Left ventricle myocardium inferior (tissue), 1 donor: ENCODE measurements at regions not wholly inside any gene's neighbourhood (a gene's known extent, or its start where the extent isn't known, plus 50 kb on each side); places are given as distances from the start of the nearest gene placed in this dataset.

Experiments used
- DNase-seq: peaks from one replicate; pipeline ENCODE4 v3.0.0-alpha.2; 2020
- H3K27ac ChIP-seq: fragments of 200-600 bp; replicated peaks from 2 replicates; pipeline ENCODE4 v1.8.0; 2021
- H3K27me3 ChIP-seq: fragments of 200-600 bp; 2 replicates; pipeline ENCODE4 v1.8.0; 2021; ENCODE audit warnings: low read depth
- H3K36me3 ChIP-seq: fragments of 200-600 bp; 2 replicates; pipeline ENCODE4 v1.8.0; 2021
- H3K4me1 ChIP-seq: fragments of 200-600 bp; 2 replicates; pipeline ENCODE4 v1.8.0; 2021
- H3K4me3 ChIP-seq: fragments of 200-600 bp; 2 replicates; pipeline ENCODE4 v1.8.0; 2021; ENCODE audit warnings: mild to moderate bottlenecking, moderate library complexity
- H3K9me3 ChIP-seq: fragments of 200-600 bp; replicated peaks from 2 replicates; pipeline ENCODE4 v1.8.0; 2021
- intact Hi-C: fragments of 100-400 bp; cut with micrococcal nuclease; formaldehyde crosslinking; loops from one replicate; pipeline ENCODE4 v1.11.0; 2022
- TF ChIP-seq, protein P1 (sequence below): fragments of 200-600 bp; IDR thresholded peaks from 2 replicates; pipeline ENCODE4 v1.8.0; 2021; ENCODE audit warnings: antibody characterized with exemption, mild to moderate bottlenecking, borderline replicate concordance
- donor health status: DM: no; HTN: yes; CAD: no; lungs with severe emphysema.

DNA sequence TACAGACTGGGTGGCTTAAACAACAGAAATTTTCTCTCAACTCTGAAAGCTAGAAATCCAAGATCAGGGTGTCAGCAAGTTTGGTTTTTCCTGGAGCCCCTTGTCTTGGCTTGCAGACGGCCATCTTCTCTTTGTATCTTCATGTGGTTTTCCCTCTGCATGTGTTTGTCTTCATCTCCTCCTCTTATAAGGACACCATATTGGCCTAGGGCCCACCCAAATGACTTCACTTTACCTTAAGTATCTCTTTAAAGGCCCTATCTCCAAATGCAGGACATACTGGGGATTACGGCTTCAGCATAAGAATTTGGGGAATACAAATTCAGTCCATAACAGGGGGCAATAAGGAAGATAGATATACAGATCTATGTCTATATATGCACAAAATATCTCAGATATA lies 187.9 kb downstream of the MTCL1 start:
- Histone ChIP-seq H3K27me3 (peaks cover 8% of the 10 kb centered on the region), H3K4me3 (no peak overlapping the region), H3K9me3 (peaks cover 13% of the 10 kb centered on the region), H3K36me3 (no peaks in the 10 kb centered on the region), H3K4me1 (no peaks in the 10 kb centered on the region), H3K27ac (no peak overlapping the region)
- TF ChIP-seq, protein P1, sequence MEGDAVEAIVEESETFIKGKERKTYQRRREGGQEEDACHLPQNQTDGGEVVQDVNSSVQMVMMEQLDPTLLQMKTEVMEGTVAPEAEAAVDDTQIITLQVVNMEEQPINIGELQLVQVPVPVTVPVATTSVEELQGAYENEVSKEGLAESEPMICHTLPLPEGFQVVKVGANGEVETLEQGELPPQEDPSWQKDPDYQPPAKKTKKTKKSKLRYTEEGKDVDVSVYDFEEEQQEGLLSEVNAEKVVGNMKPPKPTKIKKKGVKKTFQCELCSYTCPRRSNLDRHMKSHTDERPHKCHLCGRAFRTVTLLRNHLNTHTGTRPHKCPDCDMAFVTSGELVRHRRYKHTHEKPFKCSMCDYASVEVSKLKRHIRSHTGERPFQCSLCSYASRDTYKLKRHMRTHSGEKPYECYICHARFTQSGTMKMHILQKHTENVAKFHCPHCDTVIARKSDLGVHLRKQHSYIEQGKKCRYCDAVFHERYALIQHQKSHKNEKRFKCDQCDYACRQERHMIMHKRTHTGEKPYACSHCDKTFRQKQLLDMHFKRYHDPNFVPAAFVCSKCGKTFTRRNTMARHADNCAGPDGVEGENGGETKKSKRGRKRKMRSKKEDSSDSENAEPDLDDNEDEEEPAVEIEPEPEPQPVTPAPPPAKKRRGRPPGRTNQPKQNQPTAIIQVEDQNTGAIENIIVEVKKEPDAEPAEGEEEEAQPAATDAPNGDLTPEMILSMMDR, result no peak
- no peak for DNase-seq
- intact Hi-C loops, result no loop called here

DNA sequence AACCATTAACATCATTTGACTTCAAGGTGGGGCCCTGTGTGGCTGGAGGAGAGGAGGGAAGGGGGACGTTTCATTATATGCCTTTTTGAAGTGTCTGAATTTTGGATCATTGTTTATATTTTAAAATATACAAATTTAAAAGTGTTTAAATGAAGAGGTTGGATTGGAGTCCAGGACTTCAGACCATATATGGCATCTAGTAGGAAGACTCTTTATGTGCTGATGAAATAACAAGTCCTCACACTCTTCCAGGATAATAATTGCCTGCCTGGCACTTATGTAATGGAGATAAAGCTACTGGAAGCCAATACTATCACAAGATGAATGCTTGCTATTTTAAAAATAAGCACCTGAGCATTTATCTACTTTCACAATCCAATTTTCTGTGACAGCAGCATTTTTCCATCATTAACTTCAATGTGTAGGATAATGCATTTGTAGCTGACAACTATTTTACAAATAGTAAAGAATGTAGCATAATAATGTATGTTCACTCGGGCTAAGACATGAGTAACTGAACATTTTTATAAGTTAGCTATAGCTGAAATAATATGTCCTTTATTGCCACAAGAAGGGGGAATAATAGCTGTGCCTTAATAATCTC lies 188.4 kb downstream of the MTCL1 start:
- TF ChIP-seq, protein P1, result no peak
- intact Hi-C loops, result no loop called here

DNA sequence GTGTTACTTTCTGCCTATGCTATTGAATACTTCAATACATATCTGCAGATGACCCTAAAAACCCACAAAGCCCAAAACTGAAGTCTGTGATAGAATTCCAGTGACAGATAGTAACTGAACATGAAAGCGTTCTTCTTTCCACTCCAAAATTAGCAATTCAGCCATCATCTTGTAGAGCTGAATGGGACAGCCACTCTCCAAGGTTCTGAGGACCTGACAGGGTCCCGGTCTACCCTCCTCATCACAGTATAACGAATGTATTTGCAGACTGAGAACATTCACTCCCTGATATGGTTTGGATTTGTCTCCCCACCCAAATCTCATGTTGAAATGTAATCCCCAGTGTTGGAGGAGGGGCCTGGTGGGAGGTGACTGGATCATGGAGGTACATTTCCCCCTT lies 189.5 kb downstream of the MTCL1 start:
- H3K27ac ChIP-seq, result no peak overlapping the region
- TF ChIP-seq, protein P1, result no peak
- H3K9me3 ChIP-seq, result peaks cover 9% of the 10 kb centered on the region
- H3K4me1 ChIP-seq, result no peaks in the 10 kb centered on the region
- no peak overlapping the region for H3K4me3 ChIP-seq
- DNase-seq, result no peak
- H3K27me3 ChIP-seq, result peaks cover 8% of the 10 kb centered on the region
- intact Hi-C loops, result no loop called here
- no peaks in the 10 kb centered on the region for H3K36me3 ChIP-seq

More for the DNA sequence above, 188.4 kb downstream of the MTCL1 start:
- Histone ChIP-seq H3K27ac (no peak overlapping the region), H3K36me3 (no peaks in the 10 kb centered on the region), H3K27me3 (peaks cover 8% of the 10 kb centered on the region), H3K4me1 (no peaks in the 10 kb centered on the region), H3K9me3 (peaks cover 10% of the 10 kb centered on the region), H3K4me3 (no peak overlapping the region)
- DNase-seq, result no peak

DNA sequence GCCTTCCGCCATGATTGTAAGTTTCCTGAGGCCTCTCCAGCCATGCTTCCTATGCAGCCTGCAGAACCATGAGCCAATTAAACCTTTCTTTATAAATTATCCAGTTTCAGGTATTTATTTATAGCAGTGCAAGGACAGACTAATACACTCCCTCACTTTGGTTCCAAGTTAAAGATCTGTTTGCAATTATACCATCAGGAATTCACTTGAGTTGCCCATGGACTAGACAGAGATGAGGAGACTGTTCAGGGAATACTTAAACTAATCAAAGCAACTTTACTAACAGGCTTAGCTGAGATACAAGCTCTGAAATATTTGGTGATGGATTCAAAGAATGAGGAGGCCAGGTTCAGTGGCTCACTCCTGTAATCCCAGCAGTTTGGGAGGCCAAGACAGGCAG lies 190.0 kb downstream of the MTCL1 start:
- DNase-seq, result no peak
- H3K4me1 ChIP-seq, result no peaks in the 10 kb centered on the region
- TF ChIP-seq, protein P1, result no peak
- no peak overlapping the region for H3K27ac ChIP-seq
- H3K36me3 ChIP-seq, result no peaks in the 10 kb centered on the region
- intact Hi-C loops, result no loop called here
- H3K9me3 ChIP-seq, result peaks cover 12% of the 10 kb centered on the region
- H3K27me3 ChIP-seq, result peaks cover 8% of the 10 kb centered on the region
- H3K4me3 ChIP-seq, result no peak overlapping the region

DNA sequence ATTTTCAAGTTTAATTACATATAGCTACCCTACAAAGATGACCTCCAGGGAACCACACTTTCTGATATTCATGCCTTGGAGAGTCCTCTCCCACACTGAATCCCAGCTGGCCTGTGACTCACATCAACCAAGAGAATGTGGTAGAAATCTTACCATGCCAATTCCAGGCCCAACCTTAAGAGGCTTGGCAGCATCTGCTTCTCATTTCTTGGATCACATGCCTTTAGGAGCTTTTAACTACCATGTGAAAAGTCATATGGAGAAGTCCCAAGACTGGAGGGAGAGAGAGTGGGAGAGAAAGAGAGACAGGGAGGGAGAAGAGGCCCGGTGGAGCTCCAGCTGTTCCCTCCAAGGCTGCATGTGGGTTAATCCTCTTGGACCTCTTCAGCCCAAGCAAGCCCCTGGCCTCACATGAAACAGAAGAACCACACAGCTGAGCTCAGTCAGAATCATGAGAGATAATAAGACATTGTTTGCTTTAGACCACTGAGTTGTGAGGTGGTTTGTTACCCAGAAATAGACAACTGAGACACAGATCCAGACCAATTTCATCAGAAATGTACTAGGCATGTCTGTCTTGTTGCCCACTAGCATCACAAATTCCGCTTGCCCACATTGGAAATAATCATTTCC lies 190.7 kb downstream of the MTCL1 start:
- Histone ChIP-seq H3K36me3 (no peaks in the 10 kb centered on the region), H3K4me1 (no peaks in the 10 kb centered on the region), H3K9me3 (peaks cover 14% of the 10 kb centered on the region), H3K4me3 (no peak overlapping the region), H3K27ac (no peak overlapping the region), H3K27me3 (peaks cover 8% of the 10 kb centered on the region)
- intact Hi-C loops, result no loop called here
- no peak for DNase-seq
- TF ChIP-seq, protein P1, result no peak
